GM21737 (cell line): ENCODE measurements at regions not wholly inside any gene's neighbourhood (a gene's known extent, or its start where the extent isn't known, plus 50 kb on each side); places are given as distances from the start of the nearest gene placed in this dataset.

ENCODE experiments used
- ATAC-seq: cut with Tn5 transposase; IDR thresholded peaks from one replicate; pipeline ENCODE4 v1.9.1; 2021; ENCODE audit warnings: mild to moderate bottlenecking, moderate library complexity; ENCODE audit not compliant: unreplicated experiment

GRCh38 chr11:81476345-81476744 lies 1257.3 kb downstream of the FAM181B start:
- ATAC-seq = no peak

GRCh38 chr11:81472646-81473045 lies 1261.0 kb downstream of the FAM181B start:
- no peak for ATAC-seq

GRCh38 chr11:81470446-81470845 lies 1263.2 kb downstream of the FAM181B start:
- no peak for ATAC-seq

GRCh38 chr11:81459766-81460306 lies 1273.8 kb downstream of the FAM181B start:
- ATAC-seq = no peak

- no peak for ATAC-seq
These were observed 1284.0 kb downstream of the FAM181B start for GRCh38 chr11:81449588-81450156.

- no peak for ATAC-seq
These were observed 1289.4 kb downstream of the FAM181B start for GRCh38 chr11:81444297-81444696.

GRCh38 chr11:81432333-81432732 lies 1301.3 kb downstream of the FAM181B start:
- no peak for ATAC-seq

GRCh38 chr11:81424822-81425221 lies 1308.8 kb downstream of the FAM181B start:
- no peak for ATAC-seq

- ATAC-seq = no peak
These were observed 1311.3 kb downstream of the FAM181B start for GRCh38 chr11:81422402-81422801.

GRCh38 chr11:81421251-81421860 lies 1312.3 kb downstream of the FAM181B start:
- no peak for ATAC-seq

- ATAC-seq = no peak
These were observed 1312.9 kb downstream of the FAM181B start for GRCh38 chr11:81420668-81421250.

- no peak for ATAC-seq
These were observed 1336.3 kb downstream of the FAM181B start for GRCh38 chr11:81397316-81397715.

- no peak for ATAC-seq
These were observed 1339.4 kb downstream of the FAM181B start for GRCh38 chr11:81394311-81394710.

GRCh38 chr11:81388326-81388725 lies 1345.3 kb downstream of the FAM181B start:
- no peak for ATAC-seq

- ATAC-seq = no peak
These were observed 1353.3 kb downstream of the FAM181B start for GRCh38 chr11:81380395-81380794.

GRCh38 chr11:81377418-81377817 lies 1356.2 kb downstream of the FAM181B start:
- ATAC-seq = no peak

GRCh38 chr11:81373986-81374385 lies 1359.7 kb downstream of the FAM181B start:
- ATAC-seq = no peak

GRCh38 chr11:81368192-81368591 lies 1365.5 kb downstream of the FAM181B start:
- ATAC-seq = no peak

- ATAC-seq = no peak
These were observed 1368.2 kb downstream of the FAM181B start for GRCh38 chr11:81365496-81365895.

GRCh38 chr11:81359476-81359875 lies 1374.2 kb downstream of the FAM181B start:
- no peak for ATAC-seq

GRCh38 chr11:81345609-81346008 lies 1388.1 kb downstream of the FAM181B start:
- no peak for ATAC-seq

GRCh38 chr11:81342966-81343365 lies 1390.7 kb downstream of the FAM181B start:
- ATAC-seq = no peak
